ENCODE measurements at regions not wholly inside any gene's neighbourhood (a gene's known extent, or its start where the extent isn't known, plus 50 kb on each side); places are given as distances from the start of the nearest gene placed in this dataset.
"Not testable (repeated sequence)": the region's sequence is repeated elsewhere in the genome, so short reads cannot be mapped to it uniquely, and the experiment has no call there.

- no peak for DNase-seq (ENCODE audit: low spot score)
Observed at GRCh38 chr4:151522866-151523519, 114.0 kb downstream of the FHIP1A start.

- DNase-seq (ENCODE audit: low spot score), result no peak
Observed at GRCh38 chr4:151524610-151525009, 115.6 kb downstream of the FHIP1A start.

- DNase-seq (ENCODE audit: low spot score), result not testable (repeated sequence)
Observed at GRCh38 chr4:151526489-151526888, 117.5 kb downstream of the FHIP1A start.

- DNase-seq (ENCODE audit: low spot score), result no peak
Observed at GRCh38 chr4:151527699-151528098, 118.7 kb downstream of the FHIP1A start.

GRCh38 chr4:151529187-151529586 lies 120.2 kb downstream of the FHIP1A start:
- no peak for DNase-seq (ENCODE audit: low spot score)

GRCh38 chr4:151530230-151530629 lies 121.3 kb downstream of the FHIP1A start:
- no peak for DNase-seq (ENCODE audit: low spot score)

- no peak for DNase-seq (ENCODE audit: low spot score)
Observed at GRCh38 chr4:151530783-151531182, 121.8 kb downstream of the FHIP1A start.

- DNase-seq (ENCODE audit: low spot score), result no peak
Observed at GRCh38 chr4:151532001-151532708, 123.2 kb downstream of the FHIP1A start.

- no peak for DNase-seq (ENCODE audit: low spot score)
Observed at GRCh38 chr4:151534195-151534594, 125.2 kb downstream of the FHIP1A start.

- DNase-seq (ENCODE audit: low spot score), result no peak
Observed at GRCh38 chr4:151535366-151535765, 126.4 kb downstream of the FHIP1A start.

GRCh38 chr4:151537687-151538086 lies 128.7 kb downstream of the FHIP1A start:
- no peak for DNase-seq (ENCODE audit: low spot score)

- no peak for DNase-seq (ENCODE audit: low spot score)
Observed at GRCh38 chr4:151538963-151539362, 130.0 kb downstream of the FHIP1A start.

- no peak for DNase-seq (ENCODE audit: low spot score)
Observed at GRCh38 chr4:151540728-151541388, 131.9 kb downstream of the FHIP1A start.

GRCh38 chr4:151541389-151542071 lies 132.6 kb downstream of the FHIP1A start:
- DNase-seq (ENCODE audit: low spot score), result no peak

GRCh38 chr4:151548708-151549107 lies 139.7 kb downstream of the FHIP1A start:
- no peak for DNase-seq (ENCODE audit: low spot score)

GRCh38 chr4:151549378-151549777 lies 140.4 kb downstream of the FHIP1A start:
- not testable (repeated sequence) for DNase-seq (ENCODE audit: low spot score)

GRCh38 chr4:151553874-151554273 lies 144.9 kb downstream of the FHIP1A start:
- DNase-seq (ENCODE audit: low spot score), result no peak

GRCh38 chr4:151555151-151555945 lies 146.4 kb downstream of the FHIP1A start:
- DNase-seq (ENCODE audit: low spot score), result no peak

- no peak for DNase-seq (ENCODE audit: low spot score)
Observed at GRCh38 chr4:151558496-151559113, 149.6 kb downstream of the FHIP1A start.

GRCh38 chr4:151559595-151559994 lies 150.6 kb downstream of the FHIP1A start:
- DNase-seq (ENCODE audit: low spot score), result no peak

- no peak for DNase-seq (ENCODE audit: low spot score)
Observed at GRCh38 chr4:151561551-151562256, 152.7 kb downstream of the FHIP1A start.
